Endothelial cell (in vitro differentiated cells): ENCODE measurements at regions not wholly inside any gene's neighbourhood (a gene's known extent, or its start where the extent isn't known, plus 50 kb on each side); places are given as distances from the start of the nearest gene placed in this dataset.
A peak's percentile ranks its signal among the peaks of the same experiment; 100 is the strongest.

Experiments
- DNase-seq: peaks from one replicate; pipeline ENCODE4 v3.0.0; 2021; ENCODE audit warnings: low spot score
- H3K27ac Mint-ChIP-seq: one replicate; pipeline ENCODE4 v1.8.0; 2021; ENCODE audit warnings: mixed read lengths, inconsistent platforms; ENCODE audit not compliant: unreplicated experiment
- H3K27me3 Mint-ChIP-seq: one replicate; pipeline ENCODE4 v1.8.0; 2021; ENCODE audit warnings: mild to moderate bottlenecking, moderate library complexity, mixed read lengths, inconsistent platforms; ENCODE audit not compliant: unreplicated experiment
- H3K36me3 Mint-ChIP-seq: one replicate; pipeline ENCODE4 v1.8.0; 2021; ENCODE audit warnings: mild to moderate bottlenecking, low read depth, mixed read lengths, inconsistent platforms; ENCODE audit not compliant: unreplicated experiment
- H3K4me1 Mint-ChIP-seq: one replicate; pipeline ENCODE4 v1.8.0; 2021; ENCODE audit warnings: mild to moderate bottlenecking, mixed read lengths, inconsistent platforms; ENCODE audit not compliant: unreplicated experiment
- H3K4me3 Mint-ChIP-seq: one replicate; pipeline ENCODE4 v1.8.0; 2021; ENCODE audit warnings: mild to moderate bottlenecking, mixed read lengths, inconsistent platforms; ENCODE audit not compliant: unreplicated experiment
- H3K9me3 Mint-ChIP-seq: one replicate; pipeline ENCODE4 v1.8.0; 2021; ENCODE audit warnings: mixed read lengths, inconsistent platforms; ENCODE audit not compliant: unreplicated experiment
- CTCF ChIP-seq: fragments of 200-600 bp; sonication (generic); IDR thresholded peaks from one replicate; pipeline ENCODE4 v1.5.0; 2021; ENCODE audit warnings: antibody characterized with exemption; ENCODE audit not compliant: unreplicated experiment

GRCh38 chr2:43086451-43087221, 139.8 kb downstream of the ZFP36L2 start:
- TF ChIP-seq CTCF, result no peak
- Mint-ChIP-seq H3K27me3 (peaks cover 13% of the 10 kb centered on the region), H3K4me1 (peaks cover 46% of the 10 kb centered on the region), H3K9me3 (peaks cover 4% of the 10 kb centered on the region), H3K4me3 (no peak overlapping the region), H3K36me3 (peaks cover 4% of the 10 kb centered on the region), H3K27ac (peak overlapping the region; percentile 93)
- DNase-seq, result no peak

GRCh38 chr2:43085929-43086328, 140.5 kb downstream of the ZFP36L2 start:
- H3K9me3 Mint-ChIP-seq, result peaks cover 4% of the 10 kb centered on the region
- peaks cover 49% of the 10 kb centered on the region for H3K4me1 Mint-ChIP-seq
- peak overlapping the region; percentile 37 for H3K4me3 Mint-ChIP-seq
- DNase-seq, result no peak
- TF ChIP-seq CTCF, result no peak
- H3K27me3 Mint-ChIP-seq, result peaks cover 13% of the 10 kb centered on the region
- H3K27ac Mint-ChIP-seq, result no peak overlapping the region
- peaks cover 7% of the 10 kb centered on the region for H3K36me3 Mint-ChIP-seq

- H3K27ac Mint-ChIP-seq, result no peak overlapping the region
- H3K9me3 Mint-ChIP-seq, result no peaks in the 10 kb centered on the region
- peaks cover 49% of the 10 kb centered on the region for H3K4me1 Mint-ChIP-seq
- H3K4me3 Mint-ChIP-seq, result peak overlapping the region; percentile 37
- DNase-seq, result no peak
- TF ChIP-seq CTCF, result no peak
- peaks cover 6% of the 10 kb centered on the region for H3K36me3 Mint-ChIP-seq
- peaks cover 13% of the 10 kb centered on the region for H3K27me3 Mint-ChIP-seq
Measured at GRCh38 chr2:43085505-43085904, 140.9 kb downstream of the ZFP36L2 start.

DNA sequence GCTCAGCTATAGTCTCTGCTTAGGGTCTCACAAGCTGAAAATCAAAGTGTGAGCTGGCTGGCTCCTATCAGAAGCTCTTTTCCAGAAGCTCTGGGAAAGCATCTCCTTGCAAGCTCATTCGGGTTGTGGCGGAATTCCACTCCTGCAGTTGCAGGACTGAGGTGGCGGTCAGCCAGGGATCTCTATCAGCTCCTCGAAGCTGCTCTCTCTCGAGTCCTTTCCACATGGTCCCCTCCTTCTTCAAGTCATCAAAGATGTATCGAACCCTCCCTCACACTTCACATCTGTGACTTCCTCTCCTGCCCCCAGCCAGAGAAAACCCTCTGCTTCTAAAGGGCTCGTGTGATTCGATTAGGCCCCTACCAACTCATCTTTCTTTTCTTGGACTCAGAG, 141.7 kb downstream of the ZFP36L2 start:
- H3K27me3 Mint-ChIP-seq, result peaks cover 13% of the 10 kb centered on the region
- no peak for DNase-seq
- H3K9me3 Mint-ChIP-seq, result no peaks in the 10 kb centered on the region
- no peak overlapping the region for H3K4me3 Mint-ChIP-seq
- peaks cover 3% of the 10 kb centered on the region for H3K36me3 Mint-ChIP-seq
- H3K4me1 Mint-ChIP-seq, result peaks cover 49% of the 10 kb centered on the region
- H3K27ac Mint-ChIP-seq, result no peak overlapping the region
- no peak for TF ChIP-seq CTCF
